ENCODE measurements at regions not wholly inside any gene's neighbourhood (a gene's known extent, or its start where the extent isn't known, plus 50 kb on each side); places are given as distances from the start of the nearest gene placed in this dataset.

- H3K4me3 ChIP-seq, result no peak overlapping the region
- no peak for TF ChIP-seq CTCF (IDR thresholded peaks at IDR 0.05)
- FAIRE-seq (no peak), DNase-seq (no peak), ATAC-seq (no peak)
- no peaks in the 10 kb centered on the region for H3K9me3 ChIP-seq
- no peaks in the 10 kb centered on the region for H3K27me3 ChIP-seq
- intact Hi-C loops (cut with DNase I), result no loop called here
- 76 to 83% methylated on average over 3 of the region's 3 CpGs for WGBS, 2 donors
- no peaks in the 10 kb centered on the region for H3K36me3 ChIP-seq
- no peak overlapping the region for H3K27ac ChIP-seq
- H3K4me1 ChIP-seq, result no peaks in the 10 kb centered on the region
Observed at GRCh38 chr10:45564303-45564959, 108.1 kb downstream of the ZFAND4 start.

GRCh38 chr10:45561952-45562351 is 110.6 kb downstream of the ZFAND4 start:
- no peak for TF ChIP-seq CTCF (IDR thresholded peaks at IDR 0.05)
- H3K27ac ChIP-seq, result no peak overlapping the region
- intact Hi-C loops (cut with DNase I), result no loop called here

DNA sequence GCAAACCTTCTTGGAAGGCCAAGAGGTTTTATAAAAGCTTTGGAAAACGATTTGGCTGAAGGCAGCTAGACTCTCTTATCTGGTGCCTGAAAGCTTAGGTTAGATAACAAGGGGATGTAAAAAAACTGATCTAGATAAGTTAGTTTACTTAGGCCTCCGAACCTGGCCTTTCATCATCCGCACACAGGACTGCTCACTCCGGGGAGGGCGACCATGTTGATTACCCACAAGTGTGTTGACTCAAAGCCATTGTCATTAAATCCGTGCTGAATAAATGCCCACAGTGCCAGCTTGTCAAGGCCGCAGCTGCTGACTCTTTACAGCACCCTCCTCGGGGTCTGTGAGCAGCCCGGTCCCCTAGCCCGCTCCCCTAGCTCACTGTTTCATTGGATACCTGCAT is 112.3 kb downstream of the ZFAND4 start:
- no peak for TF ChIP-seq CTCF (IDR thresholded peaks at IDR 0.05)
- intact Hi-C loops (cut with DNase I), result no loop called here
- Histone ChIP-seq H3K27ac (no peak overlapping the region), H3K4me3 (no peak overlapping the region), H3K4me1 (no peaks in the 10 kb centered on the region), H3K27me3 (no peaks in the 10 kb centered on the region), H3K9me3 (no peaks in the 10 kb centered on the region), H3K36me3 (no peaks in the 10 kb centered on the region)
- ATAC-seq (no peak), DNase-seq (no peak), FAIRE-seq (no peak)
- WGBS, 2 donors, result 80% methylated on average over 10 of the region's 10 CpGs

More at GRCh38 chr10:45561952-45562351, 110.6 kb downstream of the ZFAND4 start:
- H3K4me1 ChIP-seq, result no peaks in the 10 kb centered on the region
- H3K36me3 ChIP-seq, result no peaks in the 10 kb centered on the region
- no peak overlapping the region for H3K4me3 ChIP-seq
- no peaks in the 10 kb centered on the region for H3K9me3 ChIP-seq
- DNase-seq (no peak), FAIRE-seq (no peak), ATAC-seq (no peak)
- no peaks in the 10 kb centered on the region for H3K27me3 ChIP-seq

GRCh38 chr10:45558425-45558824 is 114.1 kb downstream of the ZFAND4 start:
- H3K4me3 ChIP-seq, result no peak overlapping the region
- no peak for FAIRE-seq
- no peak overlapping the region for H3K27ac ChIP-seq
- H3K27me3 ChIP-seq, result no peaks in the 10 kb centered on the region
- 84 to 85% methylated on average over 7 of the region's 7 CpGs for WGBS, 2 donors
- TF ChIP-seq CTCF (IDR thresholded peaks at IDR 0.05), result no peak
- intact Hi-C loops (cut with DNase I), result no loop called here
- DNase-seq, result no peak
- no peaks in the 10 kb centered on the region for H3K36me3 ChIP-seq
- H3K4me1 ChIP-seq, result no peaks in the 10 kb centered on the region
- ATAC-seq, result peak in 1 of 4 donors; percentile 11
- H3K9me3 ChIP-seq, result no peaks in the 10 kb centered on the region

DNA sequence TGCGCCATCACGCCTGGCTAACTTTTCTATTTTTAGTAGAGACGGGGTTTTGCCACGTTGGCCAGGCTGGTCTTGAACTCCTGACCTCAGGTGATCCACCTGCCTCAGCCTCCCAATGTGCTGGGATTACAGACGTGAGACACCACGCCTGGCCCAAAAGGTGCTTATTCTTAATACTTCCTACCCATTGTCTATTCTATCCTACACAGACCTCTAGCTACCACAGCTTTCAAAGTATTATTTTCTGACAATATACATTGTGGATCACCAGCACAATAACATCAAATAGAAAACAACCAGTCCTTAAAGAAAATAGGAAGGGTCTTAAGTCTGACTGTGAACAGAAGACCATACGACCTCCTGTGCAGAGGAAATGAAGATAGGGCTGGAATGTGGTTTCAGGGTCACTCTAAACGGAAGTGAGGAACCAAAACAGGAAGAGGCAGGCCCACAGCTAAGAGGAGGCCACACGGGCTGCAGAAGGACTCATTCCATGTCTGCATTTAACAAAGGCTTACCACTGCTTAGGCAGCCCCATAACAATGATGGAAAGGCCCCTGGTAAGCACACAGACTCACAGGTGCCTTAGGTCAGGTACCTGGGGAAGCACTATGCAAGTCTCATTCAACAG is 115.2 kb downstream of the ZFAND4 start:
- no peaks in the 10 kb centered on the region for H3K27me3 ChIP-seq
- intact Hi-C loops (cut with DNase I), result no loop called here
- DNase-seq, result no peak
- 66 to 73% methylated on average over 9 of the region's 9 CpGs for WGBS, 2 donors
- FAIRE-seq, result no peak
- H3K9me3 ChIP-seq, result no peaks in the 10 kb centered on the region
- H3K4me3 ChIP-seq, result no peak overlapping the region
- TF ChIP-seq CTCF (IDR thresholded peaks at IDR 0.05), result no peak
- H3K4me1 ChIP-seq, result no peaks in the 10 kb centered on the region
- ATAC-seq, result peak in 3 of 4 donors; percentile 38 to 69 (median 44)
- H3K36me3 ChIP-seq, result no peaks in the 10 kb centered on the region
- H3K27ac ChIP-seq, result no peak overlapping the region
